OCI-LY7 (cell line): ENCODE measurements at regions not wholly inside any gene's neighbourhood (a gene's known extent, or its start where the extent isn't known, plus 50 kb on each side); places are given as distances from the start of the nearest gene placed in this dataset.
A peak's percentile ranks its signal among the peaks of the same experiment; 100 is the strongest.

Experiments used
- BruUV-seq: library from RNA; stranded (reverse); fragments of 400-500 nt; replicated peaks from 2 replicates; lab custom pipeline; 2021; lab: Mats Ljungman, UMichigan
- CTCF ChIA-PET: fragments of 300-600 bp; sonication (Branson Sonifier 250); formaldehyde crosslinking; loops from one replicate; lab custom pipeline; 2022; ENCODE audit warnings: antibody characterized with exemption; ENCODE audit not compliant: unreplicated experiment; lab: Charles Lee
- POLR2A ChIA-PET: fragments of 300-600 bp; sonication (Branson Sonifier 250); formaldehyde crosslinking; loops from one replicate; lab custom pipeline; 2022; ENCODE audit warnings: antibody characterized with exemption; lab: Charles Lee
- DNase-seq: peaks from one replicate; pipeline ENCODE4 v3.0.0-alpha.2; 2015; ENCODE audit warnings: low spot score
- H2AFZ ChIP-seq: fragments of 200-600 bp; sonication (generic), shearing (Covaris generic); 2 replicates; pipeline ENCODE4 v1.6.1; 2014; ENCODE audit warnings: mild to moderate bottlenecking, antibody characterized with exemption, low read length, moderate library complexity
- H3K27ac ChIP-seq: fragments of 200-600 bp; sonication (generic); 2 replicates; pipeline ENCODE4 v1.5.1; 2014; ENCODE audit warnings: mixed run types, low read depth, mild to moderate bottlenecking, moderate library complexity, low read length, inconsistent platforms; ENCODE audit not compliant: poor library complexity, severe bottlenecking
- H3K36me3 ChIP-seq: fragments of 200-600 bp; sonication (generic); 2 replicates; pipeline ENCODE4 v1.6.1; 2014; ENCODE audit warnings: mild to moderate bottlenecking, antibody characterized with exemption, low read length, moderate library complexity, mixed read lengths; ENCODE audit not compliant: insufficient read depth
- H3K4me1 ChIP-seq: fragments of 200-600 bp; sonication (generic); 2 replicates; pipeline ENCODE4 v1.5.1; 2014; ENCODE audit warnings: mild to moderate bottlenecking, low read length; ENCODE audit not compliant: insufficient read depth, poor library complexity, severe bottlenecking
- H3K4me2 ChIP-seq: fragments of 200-600 bp; sonication (generic); 2 replicates; pipeline ENCODE4 v1.6.1; 2014; ENCODE audit warnings: mild to moderate bottlenecking, low read length
- H3K4me3 ChIP-seq: fragments of 200-600 bp; sonication (generic); 2 replicates; pipeline ENCODE4 v1.5.1; 2014; ENCODE audit warnings: mild to moderate bottlenecking, low read depth, low read length; ENCODE audit not compliant: poor library complexity, severe bottlenecking
- H3K79me2 ChIP-seq: fragments of 200-600 bp; sonication (generic); 2 replicates; pipeline ENCODE4 v1.6.1; 2016; ENCODE audit warnings: low read depth, mild to moderate bottlenecking, low read length, moderate library complexity, mixed read lengths; ENCODE audit not compliant: insufficient read depth
- H3K9me2 ChIP-seq: fragments of 200-600 bp; sonication (generic); 2 replicates; pipeline ENCODE4 v1.6.1; 2016; ENCODE audit warnings: mild to moderate bottlenecking, low read length, mixed read lengths; ENCODE audit not compliant: insufficient read depth
- H3K9me3 ChIP-seq: fragments of 200-600 bp; sonication (generic); 2 replicates; pipeline ENCODE4 v1.6.1; 2014; ENCODE audit warnings: mild to moderate bottlenecking, mixed run types, low read length, mixed read lengths
- H4K20me1 ChIP-seq: fragments of 200-600 bp; sonication (generic); 2 replicates; pipeline ENCODE4 v1.6.1; 2014; ENCODE audit warnings: mild to moderate bottlenecking, antibody characterized with exemption, low read length, moderate library complexity, mixed read lengths; ENCODE audit not compliant: insufficient read depth
- CTCF ChIP-seq: fragments of 200-600 bp; sonication (generic); conservative IDR thresholded peaks from 2 replicates; pipeline ENCODE4 v1.5.1; 2014; ENCODE audit warnings: mild to moderate bottlenecking, antibody characterized with exemption, low read length, moderate library complexity, mixed read lengths
- EZH2phosphoT487 ChIP-seq: fragments of 200-600 bp; sonication (generic); IDR thresholded peaks from 2 replicates; pipeline ENCODE4 v1.6.1; 2018; ENCODE audit warnings: low read depth, borderline replicate concordance, mild to moderate bottlenecking, mixed run types, antibody characterized with exemption, low read length, moderate library complexity, mixed read lengths
- intact Hi-C: fragments of 100-400 bp; cut with micrococcal nuclease; formaldehyde crosslinking; loops from one replicate; pipeline ENCODE4 v1.10.0; 2022; ENCODE audit not compliant: unreplicated experiment

- ChIA-PET CTCF (no interaction called here), POLR2A (no interaction called here)
- no peaks in the 10 kb centered on the region for H3K9me3 ChIP-seq
- no peak for TF ChIP-seq EZH2phosphoT487
- H3K27ac ChIP-seq, result no peak overlapping the region
- H3K4me2 ChIP-seq, result no peak overlapping the region
- H4K20me1 ChIP-seq, result no peaks in the 10 kb centered on the region
- no peak for DNase-seq
- intact Hi-C loops, result no loop called here
- H3K36me3 ChIP-seq, result no peaks in the 10 kb centered on the region
- H3K4me3 ChIP-seq, result no peak overlapping the region
- H3K9me2 ChIP-seq, result no peaks in the 10 kb centered on the region
- H2AFZ ChIP-seq, result no peak overlapping the region
- no TSS peak for BruUV-seq
- H3K79me2 ChIP-seq, result no peaks in the 10 kb centered on the region
- no peaks in the 10 kb centered on the region for H3K4me1 ChIP-seq
Observed at GRCh38 chr10:64732372-64732957, 1211.3 kb downstream of the REEP3 start.

DNA sequence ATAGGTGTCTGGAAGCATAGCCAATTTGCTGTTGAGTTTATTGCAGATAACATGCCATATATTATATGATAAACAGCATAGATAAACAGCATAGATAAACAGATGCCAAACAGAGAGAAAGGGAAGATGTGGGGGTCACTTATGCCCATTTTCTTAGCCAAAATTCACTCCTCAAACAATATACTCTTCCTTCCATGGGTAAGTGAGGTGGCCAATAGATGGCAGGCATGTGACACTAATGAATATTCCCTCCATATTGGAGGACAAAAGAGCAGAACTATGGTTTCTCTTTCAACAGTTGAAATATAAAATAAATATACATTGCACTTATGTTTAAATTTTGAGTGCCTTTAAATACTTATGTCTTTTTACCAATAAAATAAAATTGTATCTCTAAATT is 1212.8 kb downstream of the REEP3 start:
- no peaks in the 10 kb centered on the region for H3K9me2 ChIP-seq
- ChIA-PET POLR2A (no interaction called here), CTCF (no interaction called here)
- H3K9me3 ChIP-seq, result no peaks in the 10 kb centered on the region
- H2AFZ ChIP-seq, result no peak overlapping the region
- no peak overlapping the region for H3K27ac ChIP-seq
- H3K4me2 ChIP-seq, result no peak overlapping the region
- DNase-seq, result peak; percentile 0
- H3K4me3 ChIP-seq, result no peak overlapping the region
- H3K79me2 ChIP-seq, result no peaks in the 10 kb centered on the region
- no TSS peak for BruUV-seq
- no peaks in the 10 kb centered on the region for H3K4me1 ChIP-seq
- TF ChIP-seq EZH2phosphoT487, result no peak
- peak; percentile 54 for TF ChIP-seq CTCF
- no peaks in the 10 kb centered on the region for H3K36me3 ChIP-seq
- intact Hi-C loops, result no loop called here
- no peaks in the 10 kb centered on the region for H4K20me1 ChIP-seq

GRCh38 chr10:64738462-64738861 is 1217.3 kb downstream of the REEP3 start:
- Histone ChIP-seq H3K4me3 (no peak overlapping the region), H3K9me2 (no peaks in the 10 kb centered on the region), H3K9me3 (no peaks in the 10 kb centered on the region), H3K4me2 (no peak overlapping the region), H3K27ac (no peak overlapping the region), H3K4me1 (no peaks in the 10 kb centered on the region), H4K20me1 (no peaks in the 10 kb centered on the region), H2AFZ (no peak overlapping the region), H3K79me2 (no peaks in the 10 kb centered on the region), H3K36me3 (no peaks in the 10 kb centered on the region)
- BruUV-seq, result no TSS peak
- intact Hi-C loops, result no loop called here
- no peak for DNase-seq
- no peak for TF ChIP-seq CTCF
- TF ChIP-seq EZH2phosphoT487, result no peak
- POLR2A ChIA-PET, result no interaction called here
- CTCF ChIA-PET, result no interaction called here
